ENCODE measurements at regions not wholly inside any gene's neighbourhood (a gene's known extent, or its start where the extent isn't known, plus 50 kb on each side); places are given as distances from the start of the nearest gene placed in this dataset.

DNA sequence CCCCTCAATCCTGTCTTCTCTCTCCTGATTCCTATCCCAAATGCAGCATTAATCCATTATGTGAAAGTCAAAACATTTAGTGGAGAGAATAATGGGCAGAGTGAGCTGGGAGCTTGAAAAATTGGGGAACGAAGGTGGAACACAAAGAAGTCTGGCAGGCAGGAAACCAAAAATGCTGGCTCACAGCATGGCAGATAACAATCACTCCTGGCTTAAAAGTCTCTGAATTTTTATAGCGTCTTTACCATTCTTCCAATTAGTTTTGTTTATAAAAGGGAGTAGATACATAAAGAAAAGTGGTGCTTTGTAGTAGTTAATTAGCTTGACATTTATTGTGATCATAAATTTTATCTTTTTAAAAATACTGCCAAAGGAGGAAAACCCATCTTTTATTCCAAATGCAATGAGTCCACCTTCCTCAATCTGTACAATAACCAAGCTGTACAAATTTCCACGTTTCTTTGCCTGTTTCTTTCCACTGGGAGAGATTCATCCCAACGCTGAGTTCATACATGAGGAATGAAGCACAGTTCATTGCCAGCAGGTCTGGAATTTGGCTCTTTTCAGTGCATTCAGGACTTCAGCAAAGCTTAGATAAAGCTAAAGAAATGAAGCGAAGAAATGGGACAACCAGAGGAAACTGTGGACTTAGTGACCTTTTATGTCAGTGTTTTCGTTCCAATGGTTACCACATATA lies 174.7 kb downstream of the HMHB1 start:
- no peaks in the 10 kb centered on the region for H3K4me1 ChIP-seq (ENCODE audit: low read depth)
- no peak overlapping the region for H3K27ac ChIP-seq
- H3K4me3 ChIP-seq: no peak overlapping the region
- no peaks in the 10 kb centered on the region for H3K27me3 ChIP-seq
- peak in 1 of 2 donors; percentile 84 for DNase-seq (ENCODE audit: low read depth in 1 of 2, low spot score in 1 of 2)
- no peak for TF ChIP-seq CTCF (IDR thresholded peaks at IDR 0.05; ENCODE audit: low read depth, low read length)
- no peaks in the 10 kb centered on the region for H3K36me3 ChIP-seq
- no peaks in the 10 kb centered on the region for H3K9me3 ChIP-seq (ENCODE audit: low read depth)

DNA sequence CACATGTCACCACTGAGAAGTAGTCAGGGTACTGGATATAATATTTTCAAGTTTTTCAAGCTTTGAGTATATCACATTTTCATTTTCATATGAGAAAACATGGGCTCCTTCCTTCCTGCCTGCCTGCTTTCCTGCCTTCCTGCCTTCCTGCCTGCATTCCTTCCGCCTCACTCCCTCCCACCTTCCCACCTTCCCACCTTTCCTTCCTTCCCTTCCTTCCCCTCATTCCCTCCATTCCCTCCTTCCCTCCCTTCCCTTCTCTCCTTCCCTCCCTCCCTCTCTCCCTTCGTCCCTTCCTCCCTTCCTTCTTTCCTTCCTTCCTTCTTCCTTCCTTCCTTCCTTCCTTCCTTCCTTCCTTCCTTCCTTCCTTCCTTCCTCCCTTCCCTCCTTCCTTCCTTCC lies 175.3 kb downstream of the HMHB1 start:
- Histone ChIP-seq H3K9me3 (ENCODE audit: low read depth) (no peaks in the 10 kb centered on the region), H3K36me3 (no peaks in the 10 kb centered on the region), H3K4me1 (ENCODE audit: low read depth) (no peaks in the 10 kb centered on the region), H3K27me3 (no peaks in the 10 kb centered on the region), H3K4me3 (no peak overlapping the region), H3K27ac (no peak overlapping the region)
- TF ChIP-seq CTCF (IDR thresholded peaks at IDR 0.05; ENCODE audit: low read depth, low read length): no peak
- no peak for DNase-seq (ENCODE audit: low read depth in 1 of 2, low spot score in 1 of 2)

DNA sequence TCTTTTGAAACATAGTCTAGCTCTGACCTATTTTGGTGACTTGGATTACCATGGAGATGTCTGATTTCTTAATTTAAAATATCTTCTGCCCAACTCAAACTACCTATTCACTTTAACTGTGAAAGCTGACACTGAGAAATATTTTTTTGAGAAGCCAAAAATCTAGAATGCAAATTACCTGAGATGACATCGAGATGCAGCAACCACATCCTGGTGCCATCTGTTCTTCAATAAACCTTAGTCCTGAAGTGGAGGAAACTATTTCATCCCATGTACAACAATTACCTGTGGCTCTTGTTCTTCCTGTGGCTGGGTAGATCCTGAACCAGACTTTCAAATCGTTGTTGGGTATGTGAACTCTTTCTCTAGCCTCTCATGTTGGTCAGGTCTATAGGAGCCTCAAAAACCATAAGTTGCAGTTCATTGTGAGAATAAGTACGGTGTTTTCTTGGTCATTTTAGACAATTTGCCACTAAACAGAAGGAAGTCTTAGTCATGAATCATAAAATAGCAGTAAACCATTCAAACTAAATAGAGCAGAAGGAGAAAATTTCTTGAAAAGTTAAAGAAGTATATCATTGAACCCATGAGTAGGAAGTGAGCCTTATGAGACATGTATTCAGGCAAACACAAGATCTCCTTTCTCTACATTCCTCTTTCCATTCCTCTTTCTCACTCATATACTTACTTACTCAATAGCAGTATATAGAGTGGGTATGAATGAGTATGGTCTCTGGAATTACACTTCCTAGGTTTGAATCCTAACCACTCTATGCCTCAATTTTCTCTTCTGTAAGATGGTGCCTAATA lies 176.0 kb downstream of the HMHB1 start:
- no peak for TF ChIP-seq CTCF (IDR thresholded peaks at IDR 0.05; ENCODE audit: low read depth, low read length)
- Histone ChIP-seq H3K27me3 (no peaks in the 10 kb centered on the region), H3K4me3 (no peak overlapping the region), H3K4me1 (ENCODE audit: low read depth) (no peaks in the 10 kb centered on the region), H3K27ac (no peak overlapping the region), H3K9me3 (ENCODE audit: low read depth) (no peaks in the 10 kb centered on the region), H3K36me3 (no peaks in the 10 kb centered on the region)
- DNase-seq (ENCODE audit: low read depth in 1 of 2, low spot score in 1 of 2): no peak

GRCh38 chr5:143992496-143992895 lies 178.0 kb downstream of the YIPF5 start:
- H3K9me3 ChIP-seq (ENCODE audit: low read depth): no peaks in the 10 kb centered on the region
- no peaks in the 10 kb centered on the region for H3K4me1 ChIP-seq (ENCODE audit: low read depth)
- H3K36me3 ChIP-seq: no peaks in the 10 kb centered on the region
- no peak for TF ChIP-seq CTCF (IDR thresholded peaks at IDR 0.05; ENCODE audit: low read depth, low read length)
- no peaks in the 10 kb centered on the region for H3K27me3 ChIP-seq
- H3K27ac ChIP-seq: no peak overlapping the region
- no peak for DNase-seq (ENCODE audit: low read depth in 1 of 2, low spot score in 1 of 2)
- H3K4me3 ChIP-seq: no peak overlapping the region

DNA sequence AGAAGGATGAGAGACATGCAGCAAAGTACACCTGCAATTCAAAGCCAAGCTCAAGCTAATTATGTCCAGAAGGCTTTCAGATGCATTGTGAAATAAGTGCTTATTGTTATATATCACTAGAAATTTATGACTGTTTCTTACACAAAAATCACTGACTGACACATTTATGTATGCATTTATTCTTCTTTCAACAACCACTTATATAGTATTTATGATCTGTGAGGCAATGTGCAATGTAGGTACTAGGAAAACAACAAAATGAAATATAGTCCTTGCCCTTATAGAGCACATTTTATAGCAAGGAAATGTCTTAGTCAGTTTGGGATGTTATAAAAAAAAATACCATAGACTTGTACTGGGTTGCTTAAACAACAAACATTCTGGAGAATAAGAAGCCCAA lies 167.6 kb downstream of the YIPF5 start:
- Histone ChIP-seq H3K36me3 (no peaks in the 10 kb centered on the region), H3K4me1 (ENCODE audit: low read depth) (no peaks in the 10 kb centered on the region), H3K4me3 (no peak overlapping the region), H3K27me3 (no peaks in the 10 kb centered on the region), H3K9me3 (ENCODE audit: low read depth) (no peaks in the 10 kb centered on the region), H3K27ac (no peak overlapping the region)
- no peak for TF ChIP-seq CTCF (IDR thresholded peaks at IDR 0.05; ENCODE audit: low read depth, low read length)
- no peak for DNase-seq (ENCODE audit: low read depth in 1 of 2, low spot score in 1 of 2)

All from cardiac muscle cell (in vitro differentiated cells and primary cell).